Keratinocyte (primary cell): ENCODE measurements at regions not wholly inside any gene's neighbourhood (a gene's known extent, or its start where the extent isn't known, plus 50 kb on each side); places are given as distances from the start of the nearest gene placed in this dataset.

Experiments used
- EZH2 ChIP-seq: IDR thresholded peaks from one replicate; pipeline ENCODE4 v1.6.1; 2012; ENCODE audit warnings: inconsistent platforms, mild to moderate bottlenecking, low read length, moderate library complexity
- TF ChIP-seq, protein P1 (sequence below), 3 experiments: IDR thresholded peaks in 1 of 3; conservative IDR thresholded peaks in 1 of 3; optimal IDR thresholded peaks in 1 of 3; 2 replicates in 2 of 3; 3 replicates in 1 of 3; pipeline versions ENCODE3 to v1.5.1; 2011; ENCODE audit warnings: low read length in 3 of 3, mild to moderate bottlenecking in 3 of 3, moderate library complexity in 2 of 3, control low read depth in 1 of 3, inconsistent platforms in 1 of 3; ENCODE audit not compliant: insufficient read depth in 2 of 3; ENCODE audit errors: extremely low read depth in 1 of 3

DNA sequence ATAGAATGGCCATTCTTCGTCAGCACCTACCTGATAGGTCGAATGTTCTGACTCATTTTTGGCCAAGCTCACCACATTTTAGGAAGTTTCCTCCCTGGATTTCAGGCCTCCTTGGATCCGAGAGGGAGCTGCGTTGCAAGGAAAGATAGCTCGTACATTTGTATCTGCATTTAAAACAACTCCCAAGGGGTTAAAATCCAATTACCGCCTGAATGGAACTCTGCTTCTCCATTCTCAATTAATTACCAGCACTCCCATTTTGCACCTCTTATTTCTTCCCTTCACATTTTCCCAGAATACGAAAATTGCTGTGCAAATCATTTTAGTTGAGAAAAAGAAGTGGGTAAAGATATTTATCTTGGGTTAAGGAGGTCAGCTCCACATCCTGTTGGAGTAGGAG is 610.7 kb downstream of the NPHP4 start:
- TF ChIP-seq, protein P1, sequence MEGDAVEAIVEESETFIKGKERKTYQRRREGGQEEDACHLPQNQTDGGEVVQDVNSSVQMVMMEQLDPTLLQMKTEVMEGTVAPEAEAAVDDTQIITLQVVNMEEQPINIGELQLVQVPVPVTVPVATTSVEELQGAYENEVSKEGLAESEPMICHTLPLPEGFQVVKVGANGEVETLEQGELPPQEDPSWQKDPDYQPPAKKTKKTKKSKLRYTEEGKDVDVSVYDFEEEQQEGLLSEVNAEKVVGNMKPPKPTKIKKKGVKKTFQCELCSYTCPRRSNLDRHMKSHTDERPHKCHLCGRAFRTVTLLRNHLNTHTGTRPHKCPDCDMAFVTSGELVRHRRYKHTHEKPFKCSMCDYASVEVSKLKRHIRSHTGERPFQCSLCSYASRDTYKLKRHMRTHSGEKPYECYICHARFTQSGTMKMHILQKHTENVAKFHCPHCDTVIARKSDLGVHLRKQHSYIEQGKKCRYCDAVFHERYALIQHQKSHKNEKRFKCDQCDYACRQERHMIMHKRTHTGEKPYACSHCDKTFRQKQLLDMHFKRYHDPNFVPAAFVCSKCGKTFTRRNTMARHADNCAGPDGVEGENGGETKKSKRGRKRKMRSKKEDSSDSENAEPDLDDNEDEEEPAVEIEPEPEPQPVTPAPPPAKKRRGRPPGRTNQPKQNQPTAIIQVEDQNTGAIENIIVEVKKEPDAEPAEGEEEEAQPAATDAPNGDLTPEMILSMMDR (optimal IDR thresholded peaks at IDR 0.05 in 1 of 3, IDR thresholded peaks at IDR 0.05 in 1 of 3, conservative IDR thresholded peaks at IDR 0.05 in 1 of 3; ENCODE audit: extremely low read depth in 1 of 3, insufficient read depth in 2 of 3, low read length in 3 of 3) = no peak
- no peak for TF ChIP-seq EZH2
